Fibroblast of mammary gland (primary cell): ENCODE measurements at regions not wholly inside any gene's neighbourhood (a gene's known extent, or its start where the extent isn't known, plus 50 kb on each side); places are given as distances from the start of the nearest gene placed in this dataset.

Source experiments
- DNase-seq: peaks from one replicate; pipeline ENCODE4 v3.0.0-alpha.2; 2010; ENCODE audit warnings: low read depth
- H3K4me3 ChIP-seq: 2 replicates; pipeline ENCODE4 v1.5.1; 2011; ENCODE audit warnings: low read depth, mild to moderate bottlenecking, low read length, moderate library complexity; ENCODE audit not compliant: control insufficient read depth
- TF ChIP-seq, protein P1 (sequence below): conservative IDR thresholded peaks from 2 replicates; pipeline ENCODE4 v1.5.1; 2011; ENCODE audit warnings: low read depth, low read length, inconsistent platforms; ENCODE audit not compliant: control insufficient read depth, insufficient read depth

DNA sequence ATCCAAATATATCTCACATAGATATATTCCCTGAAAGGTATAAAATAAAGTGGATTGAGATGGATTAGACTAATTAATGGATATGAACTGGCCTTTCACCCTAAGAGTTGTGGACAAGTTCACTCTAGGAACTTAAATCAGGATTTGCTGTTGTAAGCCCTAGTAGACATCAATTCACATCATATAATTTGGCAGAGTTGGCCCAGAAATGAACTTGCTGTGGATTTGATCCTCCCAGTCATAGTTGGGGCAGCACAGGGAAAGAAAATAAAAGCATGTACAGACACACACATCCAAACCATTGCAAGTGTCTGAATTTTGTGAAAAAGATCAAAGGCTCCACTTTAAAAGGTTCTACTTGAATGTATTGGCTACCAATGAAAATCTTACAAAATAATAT lies 734.7 kb upstream of the NR2F2 start:
- DNase-seq, result no peak
- no peak overlapping the region for H3K4me3 ChIP-seq
- TF ChIP-seq, protein P1, sequence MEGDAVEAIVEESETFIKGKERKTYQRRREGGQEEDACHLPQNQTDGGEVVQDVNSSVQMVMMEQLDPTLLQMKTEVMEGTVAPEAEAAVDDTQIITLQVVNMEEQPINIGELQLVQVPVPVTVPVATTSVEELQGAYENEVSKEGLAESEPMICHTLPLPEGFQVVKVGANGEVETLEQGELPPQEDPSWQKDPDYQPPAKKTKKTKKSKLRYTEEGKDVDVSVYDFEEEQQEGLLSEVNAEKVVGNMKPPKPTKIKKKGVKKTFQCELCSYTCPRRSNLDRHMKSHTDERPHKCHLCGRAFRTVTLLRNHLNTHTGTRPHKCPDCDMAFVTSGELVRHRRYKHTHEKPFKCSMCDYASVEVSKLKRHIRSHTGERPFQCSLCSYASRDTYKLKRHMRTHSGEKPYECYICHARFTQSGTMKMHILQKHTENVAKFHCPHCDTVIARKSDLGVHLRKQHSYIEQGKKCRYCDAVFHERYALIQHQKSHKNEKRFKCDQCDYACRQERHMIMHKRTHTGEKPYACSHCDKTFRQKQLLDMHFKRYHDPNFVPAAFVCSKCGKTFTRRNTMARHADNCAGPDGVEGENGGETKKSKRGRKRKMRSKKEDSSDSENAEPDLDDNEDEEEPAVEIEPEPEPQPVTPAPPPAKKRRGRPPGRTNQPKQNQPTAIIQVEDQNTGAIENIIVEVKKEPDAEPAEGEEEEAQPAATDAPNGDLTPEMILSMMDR, result no peak

DNA sequence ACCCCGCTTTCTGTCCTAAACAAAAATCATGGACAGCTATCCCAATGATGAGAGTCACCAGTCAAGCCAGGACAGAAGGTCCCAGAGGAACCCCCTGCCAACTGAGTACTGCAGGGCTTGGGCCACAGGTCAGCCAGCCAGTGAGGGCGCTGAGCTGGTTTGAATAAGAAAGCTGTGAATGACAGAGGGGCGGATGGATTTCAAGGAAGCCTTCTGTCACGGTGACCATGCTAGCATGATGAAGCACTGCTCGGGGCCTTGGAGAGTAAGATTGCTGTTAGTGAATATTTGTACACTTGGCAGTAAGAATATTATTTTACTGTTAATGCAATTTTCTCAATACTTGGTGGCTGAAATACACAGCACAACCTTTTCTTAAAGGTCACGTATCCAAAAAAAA lies 734.0 kb upstream of the NR2F2 start:
- DNase-seq, result no peak
- no peak overlapping the region for H3K4me3 ChIP-seq
- TF ChIP-seq, protein P1, result no peak

DNA sequence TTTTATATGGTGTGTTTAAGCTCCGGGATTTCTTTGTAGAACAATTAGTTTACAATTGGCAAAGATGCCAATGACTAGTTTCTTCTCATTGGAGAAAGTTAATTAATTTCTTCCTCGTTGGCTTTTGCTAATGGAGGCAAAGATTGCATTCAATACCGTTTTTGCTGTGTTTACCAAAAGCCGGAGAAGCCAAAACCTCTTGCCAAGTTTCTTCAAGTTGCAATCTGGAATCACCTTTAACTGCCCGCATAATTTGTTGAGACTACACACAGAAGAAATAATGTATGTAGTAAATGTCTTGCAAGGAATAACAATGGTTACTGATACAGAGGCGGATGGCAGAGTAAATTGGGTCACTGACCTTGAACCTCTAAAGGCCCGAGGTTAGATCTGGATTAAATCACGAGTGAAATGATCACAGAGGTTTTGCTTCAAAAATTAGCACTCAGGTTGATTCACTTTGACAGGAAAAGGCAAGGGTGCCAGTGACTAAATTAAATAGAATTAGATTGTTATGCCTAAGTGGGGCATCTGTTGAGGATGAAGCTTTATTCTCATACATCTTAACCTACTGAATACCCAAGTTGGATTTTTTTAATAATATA lies 732.1 kb upstream of the NR2F2 start:
- H3K4me3 ChIP-seq, result no peak overlapping the region
- DNase-seq, result no peak
- TF ChIP-seq, protein P1, result no peak

DNA sequence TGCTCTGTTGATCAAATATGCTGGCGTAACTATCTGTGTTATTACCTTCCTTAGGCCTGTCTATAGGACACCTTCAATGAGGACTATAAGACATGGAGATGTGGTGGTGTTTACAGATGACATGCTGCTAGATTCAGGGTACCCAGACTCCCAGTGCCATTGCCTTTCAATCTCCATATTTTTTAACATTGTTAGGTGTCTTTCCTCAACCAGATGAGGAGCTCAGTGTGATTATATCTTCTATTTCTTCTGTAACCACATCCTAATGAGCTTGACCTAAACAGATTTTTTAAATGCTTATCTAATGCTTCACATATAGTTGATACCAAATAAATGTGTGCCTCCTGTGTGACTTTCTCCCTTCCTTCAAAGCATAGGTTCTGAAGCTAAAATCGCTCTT lies 730.1 kb upstream of the NR2F2 start:
- H3K4me3 ChIP-seq, result no peak overlapping the region
- TF ChIP-seq, protein P1, result no peak
- DNase-seq, result no peak

DNA sequence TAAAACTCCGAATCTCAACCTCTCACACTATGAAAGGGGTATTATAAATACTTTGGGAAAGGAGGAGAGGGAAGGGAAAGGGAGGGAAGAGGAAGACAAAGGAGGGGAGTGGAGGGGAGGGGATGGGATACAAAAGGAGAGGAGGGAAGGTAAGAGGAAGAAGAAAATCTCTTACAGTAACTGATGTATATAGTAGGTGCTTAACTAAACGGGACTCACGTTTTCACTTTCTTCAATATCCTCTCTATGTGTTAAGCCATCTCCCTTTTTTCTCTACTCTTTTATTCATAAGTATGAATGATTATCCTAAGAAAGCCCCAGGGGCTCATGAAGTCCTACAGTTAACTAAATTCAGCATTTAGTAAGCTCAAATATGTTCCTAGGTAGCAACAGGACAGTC lies 729.6 kb upstream of the NR2F2 start:
- TF ChIP-seq, protein P1, result no peak
- DNase-seq, result no peak

DNA sequence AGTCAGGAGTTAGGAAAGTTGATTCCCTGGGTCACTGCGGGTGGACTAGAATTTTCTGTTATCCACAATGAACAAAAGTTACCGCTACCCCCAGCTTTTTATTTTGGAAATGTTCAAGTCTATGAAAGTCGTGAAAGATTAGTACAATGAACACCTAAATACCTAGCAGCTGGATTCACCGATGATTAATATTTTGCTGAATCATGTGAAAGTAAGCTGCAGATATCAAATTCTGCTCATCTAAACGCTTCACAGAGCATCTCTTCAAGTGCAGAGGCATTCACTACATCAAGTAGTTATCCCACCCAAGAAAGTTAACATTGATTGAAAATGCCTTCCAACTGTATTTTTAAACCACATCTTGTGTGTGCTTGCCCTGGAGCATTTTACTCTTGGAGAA lies 729.0 kb upstream of the NR2F2 start:
- TF ChIP-seq, protein P1, result no peak
- no peak overlapping the region for H3K4me3 ChIP-seq
- no peak for DNase-seq

More for the DNA sequence above, 729.6 kb upstream of the NR2F2 start:
- no peak overlapping the region for H3K4me3 ChIP-seq

DNA sequence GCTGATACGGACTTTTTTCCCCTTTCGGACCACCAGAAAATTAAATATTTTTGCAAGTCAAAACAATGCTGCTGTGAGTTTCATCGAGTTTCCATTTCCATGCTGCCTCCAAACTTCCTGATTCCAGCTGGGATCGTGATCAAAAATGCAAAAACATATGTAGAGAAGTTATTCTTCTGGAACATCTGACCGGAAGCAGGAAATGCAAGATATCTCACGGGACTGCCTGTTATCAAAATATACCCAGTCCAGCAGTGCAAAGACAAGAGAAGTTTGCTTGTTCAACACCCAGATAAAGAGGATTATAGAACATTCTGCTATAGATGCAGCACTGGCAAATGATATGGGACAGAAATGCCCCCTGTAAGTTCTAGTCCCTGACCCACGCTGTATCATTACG lies 726.7 kb upstream of the NR2F2 start:
- H3K4me3 ChIP-seq, result no peak overlapping the region
- TF ChIP-seq, protein P1, result no peak
- peak; percentile 25 for DNase-seq
